Panc1 (cell line): ENCODE measurements at regions not wholly inside any gene's neighbourhood (a gene's known extent, or its start where the extent isn't known, plus 50 kb on each side); places are given as distances from the start of the nearest gene placed in this dataset.

Experiments
- ATAC-seq: fragments of 200-7000 bp; cut with Tn5 transposase; 2 replicates; pipeline ENCODE4 v1.9.1; 2020; ENCODE audit warnings: mild to moderate bottlenecking, moderate library complexity
- BruUV-seq: library from RNA; stranded (reverse); fragments of 400-500 nt; replicated peaks from 2 replicates; lab custom pipeline; 2021; lab: Mats Ljungman, UMichigan
- CTCF ChIA-PET: fragments of 300-600 bp; sonication (Branson Sonifier 250); formaldehyde crosslinking; loops from one replicate; lab custom pipeline; 2022; ENCODE audit warnings: antibody characterized with exemption; lab: Charles Lee
- POLR2A ChIA-PET: fragments of 300-600 bp; sonication (Branson Sonifier 250); formaldehyde crosslinking; loops from one replicate; lab custom pipeline; 2022; ENCODE audit warnings: antibody characterized with exemption; lab: Charles Lee
- DNase-seq: peaks from one replicate; pipeline ENCODE4 v3.0.0-alpha.2; 2010; ENCODE audit warnings: low read depth, low spot score
- H3K27ac ChIP-seq: 2 replicates; pipeline ENCODE4 v1.5.1; 2011; ENCODE audit warnings: mild to moderate bottlenecking, low read length, inconsistent platforms
- H3K27me3 ChIP-seq: fragments of 200-500 bp; sonication (Bioruptor generic); 2 replicates; pipeline ENCODE4 v1.6.0; 2014; ENCODE audit warnings: low read length, inconsistent platforms; ENCODE audit not compliant: control insufficient read depth, insufficient read depth
- H3K36me3 ChIP-seq: fragments of 200-500 bp; sonication (Bioruptor generic); 2 replicates; pipeline ENCODE4 v1.5.1; 2014; ENCODE audit warnings: inconsistent platforms, mild to moderate bottlenecking, low read length, moderate library complexity; ENCODE audit not compliant: control insufficient read depth, insufficient read depth
- H3K4me1 ChIP-seq: 2 replicates; pipeline ENCODE4 v1.5.1; 2011; ENCODE audit warnings: inconsistent platforms, mild to moderate bottlenecking, low read length, moderate library complexity; ENCODE audit not compliant: control insufficient read depth, insufficient read depth
- H3K4me3 ChIP-seq, 2 experiments: 2 replicates each; pipeline ENCODE4 v1.5.1; 2011 to 2012; ENCODE audit warnings: low read depth in 2 of 2, low read length in 2 of 2, mild to moderate bottlenecking in 2 of 2, inconsistent platforms in 1 of 2, moderate library complexity in 1 of 2
- H3K9me3 ChIP-seq: fragments of 200-500 bp; sonication (Bioruptor generic); 2 replicates; pipeline ENCODE4 v1.5.1; 2014; ENCODE audit warnings: low read depth, mild to moderate bottlenecking, inconsistent platforms, low read length, moderate library complexity; ENCODE audit not compliant: control insufficient read depth, insufficient read depth
- CTCF ChIP-seq: fragments of 450-650 bp; IDR thresholded peaks from 2 replicates; pipeline ENCODE4 v1.5.1; 2017; ENCODE audit warnings: mild to moderate bottlenecking
- POLR2AphosphoS5 ChIP-seq: IDR thresholded peaks from 2 replicates; pipeline ENCODE4 v1.6.1; 2012; ENCODE audit warnings: mild to moderate bottlenecking, low read depth, low read length, moderate library complexity
- REST ChIP-seq, 2 experiments: IDR thresholded peaks; 2 replicates each; pipeline ENCODE4 v1.6.1; 2011 to 2012; ENCODE audit warnings: low read depth in 2 of 2, control low read depth in 1 of 2, low read length in 1 of 2, mild to moderate bottlenecking in 1 of 2, moderate library complexity in 1 of 2; ENCODE audit not compliant: insufficient read depth in 1 of 2
- SIN3A ChIP-seq: IDR thresholded peaks from 2 replicates; pipeline ENCODE4 v1.6.1; 2012; ENCODE audit warnings: low read depth, mild to moderate bottlenecking, low read length, moderate library complexity, borderline replicate concordance; ENCODE audit not compliant: insufficient read depth
- TCF7L2 ChIP-seq: IDR thresholded peaks from 2 replicates; pipeline ENCODE4 v1.6.1; 2011; ENCODE audit warnings: mild to moderate bottlenecking, low read depth, low read length, inconsistent platforms
- in situ Hi-C: cut with HindIII; loops from 2 replicates; pipeline ENCODE4 v1.10.0; 2016; ENCODE audit warnings: low sequenced_read_pairs, low pct_unique_long_range_greater_than_20kb
- intact Hi-C: fragments of 100-400 bp; cut with micrococcal nuclease; formaldehyde crosslinking; loops from one replicate; pipeline ENCODE4 v1.10.0; 2022; ENCODE audit not compliant: unreplicated experiment

GRCh38 chr17:69918164-69918563, 156.9 kb upstream of the KCNJ16 start:
- ChIA-PET POLR2A (no interaction called here), CTCF (no interaction called here)
- intact Hi-C loops (no loop called here), in situ Hi-C loops (no loop called here)
- DNase-seq (no peak), ATAC-seq (no peak)
- Histone ChIP-seq H3K9me3 (no peaks in the 10 kb centered on the region), H3K27ac (no peak overlapping the region), H3K36me3 (no peaks in the 10 kb centered on the region), H3K27me3 (no peaks in the 10 kb centered on the region), H3K4me1 (no peaks in the 10 kb centered on the region), H3K4me3 (no peak overlapping the region)
- no peak for TF ChIP-seq REST (IDR thresholded peaks at IDR 0.05; ENCODE audit: insufficient read depth in 1 of 2, low read depth in 2 of 2, low read length in 1 of 2)
- TF ChIP-seq SIN3A = no peak
- TF ChIP-seq POLR2AphosphoS5 = no peak
- TF ChIP-seq CTCF = no peak
- TF ChIP-seq TCF7L2 = no peak
- no TSS peak for BruUV-seq

- CTCF ChIA-PET = no interaction called here
- no peak for ATAC-seq
These were observed 155.2 kb upstream of the KCNJ16 start for GRCh38 chr17:69919789-69920188.

More at GRCh38 chr17:69919789-69920188, 155.2 kb upstream of the KCNJ16 start:
- in situ Hi-C loops = no loop called here
- intact Hi-C loops = no loop called here
- POLR2A ChIA-PET = no interaction called here
- Histone ChIP-seq H3K27ac (no peak overlapping the region), H3K9me3 (no peaks in the 10 kb centered on the region), H3K4me1 (no peaks in the 10 kb centered on the region), H3K4me3 (no peak overlapping the region), H3K27me3 (no peaks in the 10 kb centered on the region), H3K36me3 (no peaks in the 10 kb centered on the region)
- no peak for TF ChIP-seq TCF7L2
- no peak for TF ChIP-seq CTCF
- no peak for TF ChIP-seq SIN3A
- no peak for TF ChIP-seq POLR2AphosphoS5
- TF ChIP-seq REST (IDR thresholded peaks at IDR 0.05; ENCODE audit: insufficient read depth in 1 of 2, low read depth in 2 of 2, low read length in 1 of 2) = no peak
- DNase-seq = no peak
- BruUV-seq = no TSS peak
